Choroid plexus epithelial cell (primary cell): ENCODE measurements at regions not wholly inside any gene's neighbourhood (a gene's known extent, or its start where the extent isn't known, plus 50 kb on each side); places are given as distances from the start of the nearest gene placed in this dataset.

Source experiments
- DNase-seq: peaks from one replicate; pipeline ENCODE4 v3.0.0-alpha.2; 2010; ENCODE audit warnings: low read depth
- H3K4me3 ChIP-seq: 2 replicates; pipeline ENCODE4 v1.5.1; 2011; ENCODE audit warnings: low read depth, mild to moderate bottlenecking, control low read depth, low read length, moderate library complexity
- CTCF ChIP-seq: conservative IDR thresholded peaks from 2 replicates; pipeline ENCODE4 v1.5.1; 2011; ENCODE audit warnings: low read depth, mild to moderate bottlenecking, control low read depth, inconsistent platforms, low read length, moderate library complexity

GRCh38 chr19:32168111-32168510 lies 177.3 kb upstream of the ZNF507 start:
- no peak overlapping the region for H3K4me3 ChIP-seq
- DNase-seq, result no peak
- no peak for TF ChIP-seq CTCF

GRCh38 chr19:32168606-32169005 lies 176.8 kb upstream of the ZNF507 start:
- DNase-seq, result no peak
- no peak overlapping the region for H3K4me3 ChIP-seq
- no peak for TF ChIP-seq CTCF

- no peak for DNase-seq
- TF ChIP-seq CTCF, result no peak
- H3K4me3 ChIP-seq, result no peak overlapping the region
Measured at GRCh38 chr19:32171719-32172151, 173.7 kb upstream of the ZNF507 start.

GRCh38 chr19:32172566-32173160 lies 172.7 kb upstream of the ZNF507 start:
- no peak for TF ChIP-seq CTCF
- no peak overlapping the region for H3K4me3 ChIP-seq
- no peak for DNase-seq

- no peak for TF ChIP-seq CTCF
- no peak overlapping the region for H3K4me3 ChIP-seq
- DNase-seq, result no peak
Measured at GRCh38 chr19:32173836-32174235, 171.6 kb upstream of the ZNF507 start.

GRCh38 chr19:32174386-32175113 lies 170.9 kb upstream of the ZNF507 start:
- TF ChIP-seq CTCF, result no peak
- H3K4me3 ChIP-seq, result no peak overlapping the region
- DNase-seq, result no peak

- DNase-seq, result no peak
- no peak for TF ChIP-seq CTCF
Measured at GRCh38 chr19:32176591-32176990, 168.8 kb upstream of the ZNF507 start.

More at GRCh38 chr19:32176591-32176990, 168.8 kb upstream of the ZNF507 start:
- H3K4me3 ChIP-seq, result no peak overlapping the region
